ENCODE measurements at regions not wholly inside any gene's neighbourhood (a gene's known extent, or its start where the extent isn't known, plus 50 kb on each side); places are given as distances from the start of the nearest gene placed in this dataset.

DNA sequence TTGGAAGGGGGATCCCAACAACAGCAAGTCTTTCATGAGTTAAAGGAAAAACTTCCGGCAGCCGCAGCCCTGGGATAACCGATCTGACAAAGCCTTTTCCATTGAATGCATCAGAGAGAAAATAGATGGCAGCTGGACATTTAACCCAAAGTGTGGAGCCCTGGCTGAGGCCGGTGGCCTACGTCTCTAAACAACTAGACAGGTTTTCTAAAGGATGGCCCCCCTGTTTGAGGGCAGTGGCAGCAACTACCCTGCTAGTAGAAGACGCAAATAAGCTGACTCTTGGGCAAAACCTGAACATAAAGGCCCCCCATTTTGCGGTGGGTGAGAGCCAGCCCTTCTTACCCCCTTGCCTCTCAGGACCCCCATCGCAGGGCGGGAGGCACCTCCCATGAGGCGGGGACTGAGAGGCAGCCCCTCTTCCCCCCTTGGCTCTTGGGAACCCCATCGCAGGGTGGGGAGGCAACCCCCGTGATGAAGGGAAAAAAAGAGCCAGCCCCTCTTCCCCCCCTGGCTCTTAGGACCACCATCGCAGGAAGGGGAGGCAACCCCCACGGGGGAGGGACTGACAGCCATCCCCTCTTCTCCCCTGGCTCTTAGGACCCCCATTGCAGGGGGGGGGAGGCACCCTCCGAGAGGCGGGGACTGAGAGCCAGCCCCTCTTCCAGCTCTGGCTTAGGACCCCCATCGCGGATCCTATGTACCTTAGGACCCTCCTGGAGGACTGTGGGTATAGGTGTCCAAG is 2422.9 kb upstream of the PCDH20 start:
- TF ChIP-seq TCF7 (IDR thresholded peaks at IDR 0.05; ENCODE audit: borderline replicate concordance) (no peak), SIN3A (IDR thresholded peaks at IDR 0.05; ENCODE audit: low read depth, low read length) (no peak), EZH2 (IDR thresholded peaks at IDR 0.05; ENCODE audit: borderline replicate concordance, control insufficient read depth, low read depth, low read length) (no peak), ZNF207 (IDR thresholded peaks at IDR 0.05; ENCODE audit: borderline replicate concordance) (no peak), NR2F1 (conservative IDR thresholded peaks at IDR 0.05) (no peak), ZZZ3 (IDR thresholded peaks at IDR 0.05; ENCODE audit: control insufficient read depth, insufficient read length, low read depth) (no peak), LARP7 (IDR thresholded peaks at IDR 0.05) (no peak)
- TF ChIP-seq, protein P1, sequence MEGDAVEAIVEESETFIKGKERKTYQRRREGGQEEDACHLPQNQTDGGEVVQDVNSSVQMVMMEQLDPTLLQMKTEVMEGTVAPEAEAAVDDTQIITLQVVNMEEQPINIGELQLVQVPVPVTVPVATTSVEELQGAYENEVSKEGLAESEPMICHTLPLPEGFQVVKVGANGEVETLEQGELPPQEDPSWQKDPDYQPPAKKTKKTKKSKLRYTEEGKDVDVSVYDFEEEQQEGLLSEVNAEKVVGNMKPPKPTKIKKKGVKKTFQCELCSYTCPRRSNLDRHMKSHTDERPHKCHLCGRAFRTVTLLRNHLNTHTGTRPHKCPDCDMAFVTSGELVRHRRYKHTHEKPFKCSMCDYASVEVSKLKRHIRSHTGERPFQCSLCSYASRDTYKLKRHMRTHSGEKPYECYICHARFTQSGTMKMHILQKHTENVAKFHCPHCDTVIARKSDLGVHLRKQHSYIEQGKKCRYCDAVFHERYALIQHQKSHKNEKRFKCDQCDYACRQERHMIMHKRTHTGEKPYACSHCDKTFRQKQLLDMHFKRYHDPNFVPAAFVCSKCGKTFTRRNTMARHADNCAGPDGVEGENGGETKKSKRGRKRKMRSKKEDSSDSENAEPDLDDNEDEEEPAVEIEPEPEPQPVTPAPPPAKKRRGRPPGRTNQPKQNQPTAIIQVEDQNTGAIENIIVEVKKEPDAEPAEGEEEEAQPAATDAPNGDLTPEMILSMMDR (IDR thresholded peaks at IDR 0.05 in 2 of 3, conservative IDR thresholded peaks at IDR 0.05 in 1 of 3; ENCODE audit: control insufficient read depth in 2 of 3, extremely low read depth in 1 of 3, insufficient read depth in 1 of 3, low read depth in 3 of 3, low read length in 3 of 3) = no peak
- TF ChIP-seq, protein P2, sequence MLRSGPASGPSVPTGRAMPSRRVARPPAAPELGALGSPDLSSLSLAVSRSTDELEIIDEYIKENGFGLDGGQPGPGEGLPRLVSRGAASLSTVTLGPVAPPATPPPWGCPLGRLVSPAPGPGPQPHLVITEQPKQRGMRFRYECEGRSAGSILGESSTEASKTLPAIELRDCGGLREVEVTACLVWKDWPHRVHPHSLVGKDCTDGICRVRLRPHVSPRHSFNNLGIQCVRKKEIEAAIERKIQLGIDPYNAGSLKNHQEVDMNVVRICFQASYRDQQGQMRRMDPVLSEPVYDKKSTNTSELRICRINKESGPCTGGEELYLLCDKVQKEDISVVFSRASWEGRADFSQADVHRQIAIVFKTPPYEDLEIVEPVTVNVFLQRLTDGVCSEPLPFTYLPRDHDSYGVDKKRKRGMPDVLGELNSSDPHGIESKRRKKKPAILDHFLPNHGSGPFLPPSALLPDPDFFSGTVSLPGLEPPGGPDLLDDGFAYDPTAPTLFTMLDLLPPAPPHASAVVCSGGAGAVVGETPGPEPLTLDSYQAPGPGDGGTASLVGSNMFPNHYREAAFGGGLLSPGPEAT (IDR thresholded peaks at IDR 0.05; ENCODE audit: low read depth) = no peak
- TF ChIP-seq, protein P3, sequence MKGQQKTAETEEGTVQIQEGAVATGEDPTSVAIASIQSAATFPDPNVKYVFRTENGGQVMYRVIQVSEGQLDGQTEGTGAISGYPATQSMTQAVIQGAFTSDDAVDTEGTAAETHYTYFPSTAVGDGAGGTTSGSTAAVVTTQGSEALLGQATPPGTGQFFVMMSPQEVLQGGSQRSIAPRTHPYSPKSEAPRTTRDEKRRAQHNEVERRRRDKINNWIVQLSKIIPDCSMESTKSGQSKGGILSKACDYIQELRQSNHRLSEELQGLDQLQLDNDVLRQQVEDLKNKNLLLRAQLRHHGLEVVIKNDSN (IDR thresholded peaks at IDR 0.05; ENCODE audit: borderline replicate concordance, extremely low read length, insufficient read depth, low read depth, low read length) = no peak
